Keratinocyte (primary cell): ENCODE measurements at regions not wholly inside any gene's neighbourhood (a gene's known extent, or its start where the extent isn't known, plus 50 kb on each side); places are given as distances from the start of the nearest gene placed in this dataset.

Experiments
- DNase-seq: peaks from one replicate; pipeline ENCODE4 v3.0.0-alpha.2; 2011; ENCODE audit warnings: low read depth, missing footprints, low spot score
- FAIRE-seq: peaks from 2 replicates; lab custom pipeline; 2011; peaks lifted over from hg19 to GRCh38; lab: Jason Lieb, UNC
- H2AFZ ChIP-seq: 2 replicates; pipeline ENCODE4 v1.6.0; 2012; ENCODE audit warnings: low read length, control low read depth, inconsistent platforms; ENCODE audit not compliant: control insufficient read depth
- H3K27ac ChIP-seq: 2 replicates; pipeline ENCODE4 v1.5.1; 2011; ENCODE audit warnings: low read length; ENCODE audit not compliant: control insufficient read depth, insufficient read depth
- H3K27me3 ChIP-seq: 3 replicates; pipeline ENCODE4 v1.6.0; 2011; ENCODE audit warnings: low read length; ENCODE audit not compliant: control insufficient read depth, insufficient read depth; ENCODE audit errors: extremely low read depth
- H3K36me3 ChIP-seq, 2 experiments: 2 replicates in 1 of 2; 3 replicates in 1 of 2; pipeline ENCODE4 v1.5.1; 2011; ENCODE audit warnings: low read length in 2 of 2, mild to moderate bottlenecking in 1 of 2; ENCODE audit not compliant: control insufficient read depth in 2 of 2, insufficient read depth in 2 of 2; ENCODE audit errors: extremely low read depth in 1 of 2
- H3K4me1 ChIP-seq: 3 replicates; pipeline ENCODE4 v1.5.1; 2011; ENCODE audit warnings: low read length; ENCODE audit not compliant: control insufficient read depth, insufficient read depth; ENCODE audit errors: extremely low read depth
- H3K4me2 ChIP-seq: 3 replicates; pipeline ENCODE4 v1.6.0; 2011; ENCODE audit warnings: low read depth, low read length; ENCODE audit not compliant: control insufficient read depth, insufficient read depth; ENCODE audit errors: extremely low read depth
- H3K4me3 ChIP-seq, 3 experiments: fragments of 200-600 bp in 1 of 3; sonication (generic) in 1 of 3; 2 replicates in 2 of 3; 3 replicates in 1 of 3; pipeline ENCODE4 v1.5.1; 2011 to 2016; ENCODE audit warnings: low read length in 3 of 3, mild to moderate bottlenecking in 3 of 3, control low read depth in 2 of 3, inconsistent platforms in 1 of 3, low read depth in 1 of 3, mixed read lengths in 1 of 3, mixed run types in 1 of 3, moderate library complexity in 1 of 3; ENCODE audit not compliant: control insufficient read depth in 2 of 3, insufficient read depth in 2 of 3; ENCODE audit errors: extremely low read depth in 1 of 3
- H3K79me2 ChIP-seq: 2 replicates; pipeline ENCODE4 v1.6.0; 2012; ENCODE audit warnings: low read length; ENCODE audit not compliant: control insufficient read depth, insufficient read depth
- H3K9ac ChIP-seq: 3 replicates; pipeline ENCODE4 v1.6.0; 2011; ENCODE audit warnings: low read length; ENCODE audit not compliant: control insufficient read depth, insufficient read depth; ENCODE audit errors: extremely low read depth
- H3K9me1 ChIP-seq: 3 replicates; pipeline ENCODE4 v1.6.0; 2011; ENCODE audit warnings: low read length; ENCODE audit not compliant: control insufficient read depth, insufficient read depth; ENCODE audit errors: extremely low read depth
- H3K9me3 ChIP-seq: 2 replicates; pipeline ENCODE4 v1.5.1; 2012; ENCODE audit warnings: low read depth, low read length; ENCODE audit not compliant: control insufficient read depth
- H4K20me1 ChIP-seq: 3 replicates; pipeline ENCODE4 v1.6.0; 2011; ENCODE audit warnings: low read length; ENCODE audit not compliant: control insufficient read depth, insufficient read depth; ENCODE audit errors: extremely low read depth
- CTCF ChIP-seq, 3 experiments: IDR thresholded peaks in 1 of 3; conservative IDR thresholded peaks in 1 of 3; optimal IDR thresholded peaks in 1 of 3; 2 replicates in 2 of 3; 3 replicates in 1 of 3; pipeline versions ENCODE3 to v1.5.1; 2011; ENCODE audit warnings: low read length in 3 of 3, mild to moderate bottlenecking in 3 of 3, moderate library complexity in 2 of 3, control low read depth in 1 of 3, inconsistent platforms in 1 of 3; ENCODE audit not compliant: insufficient read depth in 2 of 3; ENCODE audit errors: extremely low read depth in 1 of 3
- EZH2 ChIP-seq: IDR thresholded peaks from one replicate; pipeline ENCODE4 v1.6.1; 2012; ENCODE audit warnings: inconsistent platforms, mild to moderate bottlenecking, low read length, moderate library complexity
- dilution Hi-C: fragments of 300-500 bp; cut with MboI; formaldehyde crosslinking; loops from one replicate; pipeline ENCODE4 v1.7.0; 2020; ENCODE audit warnings: low sequenced_read_pairs; ENCODE audit not compliant: extremely low pct_ligation_motif_present

DNA sequence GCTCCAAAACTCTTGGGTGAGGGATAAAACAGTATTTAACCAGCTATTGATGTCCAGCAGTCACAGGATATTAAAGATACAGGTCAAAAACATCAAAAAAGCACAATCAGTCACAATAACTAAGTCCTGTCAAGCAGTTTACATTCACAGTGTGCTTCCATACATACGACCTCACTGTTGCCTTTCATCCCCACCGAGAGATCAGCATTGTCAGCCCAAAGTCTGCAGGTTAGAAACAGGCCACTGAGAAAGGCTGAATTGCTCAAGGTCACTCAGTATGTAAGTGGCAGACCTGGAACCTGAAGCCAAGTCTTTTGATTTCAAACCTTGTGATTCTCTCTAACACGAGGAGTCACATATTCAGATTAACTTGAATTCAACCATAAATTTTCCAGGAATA is 124.9 kb downstream of the GXYLT1 start:
- dilution Hi-C loops, result no loop called here
- H3K36me3 ChIP-seq, result no peaks in the 10 kb centered on the region
- H3K27ac ChIP-seq, result no peak overlapping the region
- no peaks in the 10 kb centered on the region for H3K27me3 ChIP-seq
- H3K4me2 ChIP-seq, result no peak overlapping the region
- H3K9me1 ChIP-seq, result no peaks in the 10 kb centered on the region
- H3K4me1 ChIP-seq, result peaks cover 6% of the 10 kb centered on the region
- no peak overlapping the region for H3K4me3 ChIP-seq
- FAIRE-seq (no peak), DNase-seq (no peak)
- TF ChIP-seq CTCF (optimal IDR thresholded peaks at IDR 0.05 in 1 of 3, IDR thresholded peaks at IDR 0.05 in 1 of 3, conservative IDR thresholded peaks at IDR 0.05 in 1 of 3; ENCODE audit: extremely low read depth in 1 of 3, insufficient read depth in 2 of 3, low read length in 3 of 3) (no peak), EZH2 (no peak)
- no peaks in the 10 kb centered on the region for H4K20me1 ChIP-seq
- no peak overlapping the region for H3K9ac ChIP-seq
- no peak overlapping the region for H2AFZ ChIP-seq
- H3K79me2 ChIP-seq, result no peaks in the 10 kb centered on the region
- no peaks in the 10 kb centered on the region for H3K9me3 ChIP-seq

- dilution Hi-C loops, result no loop called here
- H3K4me1 ChIP-seq, result no peaks in the 10 kb centered on the region
- H3K9me1 ChIP-seq, result no peaks in the 10 kb centered on the region
- TF ChIP-seq CTCF (optimal IDR thresholded peaks at IDR 0.05 in 1 of 3, IDR thresholded peaks at IDR 0.05 in 1 of 3, conservative IDR thresholded peaks at IDR 0.05 in 1 of 3; ENCODE audit: extremely low read depth in 1 of 3, insufficient read depth in 2 of 3, low read length in 3 of 3) (no peak), EZH2 (no peak)
- H3K4me3 ChIP-seq, result no peak overlapping the region
- no peaks in the 10 kb centered on the region for H3K27me3 ChIP-seq
- no peaks in the 10 kb centered on the region for H3K79me2 ChIP-seq
- FAIRE-seq, result no peak
- H3K4me2 ChIP-seq, result no peak overlapping the region
- no peak overlapping the region for H2AFZ ChIP-seq
- no peak for DNase-seq
- H3K27ac ChIP-seq, result no peak overlapping the region
- no peak overlapping the region for H3K9ac ChIP-seq
- H3K36me3 ChIP-seq, result no peaks in the 10 kb centered on the region
- H3K9me3 ChIP-seq, result no peaks in the 10 kb centered on the region
- H4K20me1 ChIP-seq, result no peaks in the 10 kb centered on the region
These were observed 127.6 kb downstream of the GXYLT1 start for GRCh38 chr12:42017051-42017450.
